Erythroblast (primary cell): ENCODE measurements at regions not wholly inside any gene's neighbourhood (a gene's known extent, or its start where the extent isn't known, plus 50 kb on each side); places are given as distances from the start of the nearest gene placed in this dataset.

Experiments
- GATA1 ChIP-seq: IDR thresholded peaks from 2 replicates; pipeline ENCODE4 v1.6.1; 2011; ENCODE audit warnings: low read depth, mild to moderate bottlenecking, control low read depth, low read length, moderate library complexity
- POLR2A ChIP-seq: IDR thresholded peaks from 2 replicates; pipeline ENCODE4 v1.6.1; 2011; ENCODE audit warnings: mild to moderate bottlenecking, low read length

DNA sequence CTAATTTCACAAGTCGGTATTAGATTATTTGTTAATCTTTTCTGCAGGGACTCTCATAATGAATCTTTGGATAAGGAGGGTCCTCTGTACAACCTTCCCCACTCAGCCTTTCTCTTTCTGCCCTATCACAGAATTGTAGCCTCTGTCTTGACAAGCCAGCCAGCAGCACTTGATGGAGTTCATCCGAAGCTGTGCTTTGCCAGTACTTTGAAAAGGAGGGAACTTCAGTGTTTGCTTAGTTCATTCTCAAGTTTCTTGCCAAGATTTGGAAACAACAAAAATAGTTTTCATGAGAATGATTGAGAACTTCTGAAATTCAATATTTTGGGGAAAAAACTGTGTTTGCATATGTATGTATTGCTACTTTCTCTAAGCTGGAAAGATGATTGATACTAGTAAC is 69.3 kb upstream of the HMGB1 start:
- TF ChIP-seq POLR2A: no peak
- no peak for TF ChIP-seq GATA1
